ENCODE measurements at regions not wholly inside any gene's neighbourhood (a gene's known extent, or its start where the extent isn't known, plus 50 kb on each side); places are given as distances from the start of the nearest gene placed in this dataset.

DNA sequence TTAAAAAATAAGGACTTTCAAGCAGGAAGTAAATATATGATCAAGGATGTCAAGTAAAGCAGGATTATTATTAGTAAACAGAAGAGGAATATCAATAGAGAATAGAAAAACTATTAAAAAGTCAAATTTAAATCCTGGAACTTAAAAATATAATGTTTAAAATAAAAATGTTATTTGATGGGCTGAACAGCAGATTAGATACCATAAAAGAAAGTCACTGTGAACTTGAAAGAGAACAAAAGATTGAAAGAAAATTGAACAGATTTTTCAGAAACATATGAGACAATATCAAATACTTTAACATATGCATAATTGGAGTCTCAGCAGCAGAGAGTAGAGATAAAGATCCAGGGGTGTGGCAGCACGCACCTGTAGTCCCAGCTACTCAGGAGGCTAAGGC, 1213.7 kb upstream of the AUTS2 start:
- no peak overlapping the region for H3K27ac ChIP-seq
- TF ChIP-seq CTCF (conservative IDR thresholded peaks at IDR 0.05) = no peak

GRCh38 chr7:68393051-68393450, 1205.2 kb upstream of the AUTS2 start:
- no peak overlapping the region for H3K27ac ChIP-seq
- no peak for TF ChIP-seq CTCF (conservative IDR thresholded peaks at IDR 0.05)

DNA sequence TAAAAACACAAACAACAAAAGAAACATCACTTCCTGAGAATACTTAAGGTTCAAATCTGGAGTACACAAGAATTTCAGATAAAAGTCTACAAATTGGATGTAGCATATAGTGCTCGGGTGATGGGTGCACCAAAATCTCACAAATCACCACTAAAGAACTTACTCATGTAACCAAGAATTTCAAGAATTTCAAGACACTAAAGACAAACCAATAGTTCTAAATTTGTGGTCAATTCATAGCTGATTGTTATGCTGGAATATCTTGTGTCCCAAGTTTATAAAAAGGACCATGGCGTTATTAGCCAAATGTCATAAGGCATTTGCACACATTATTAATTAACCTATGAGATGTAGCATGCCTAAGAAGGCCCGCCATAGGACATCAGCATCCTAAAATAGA, 1204.1 kb upstream of the AUTS2 start:
- no peak overlapping the region for H3K27ac ChIP-seq
- TF ChIP-seq CTCF (conservative IDR thresholded peaks at IDR 0.05) = no peak

DNA sequence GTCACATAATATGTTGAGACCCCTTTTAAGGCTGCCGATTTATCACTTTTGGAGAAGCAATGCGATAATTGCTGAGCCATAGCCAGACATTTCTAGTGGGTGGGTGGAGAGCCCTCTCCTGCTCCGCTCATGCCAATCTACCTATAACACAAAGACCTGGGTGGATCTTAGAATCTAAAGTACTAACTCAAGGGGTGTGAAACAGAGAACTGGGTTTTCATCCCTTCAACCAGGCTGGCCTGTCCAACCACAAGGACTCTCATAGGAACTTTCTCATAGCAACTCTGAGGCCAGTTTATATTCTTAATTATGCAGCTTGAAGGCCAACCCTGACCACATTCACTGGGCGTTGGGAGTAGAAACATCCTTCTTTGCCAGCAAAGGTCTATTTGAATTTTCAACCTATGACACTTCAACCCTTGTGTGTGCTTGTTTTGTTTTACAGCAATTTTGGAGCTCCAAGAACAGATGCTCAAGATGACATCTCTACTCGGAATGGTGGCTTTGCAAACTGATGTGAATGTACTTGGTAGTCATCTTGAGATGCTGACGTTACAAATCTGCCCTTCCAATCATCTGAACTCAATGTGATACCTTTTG, 1198.2 kb upstream of the AUTS2 start:
- H3K27ac ChIP-seq = no peak overlapping the region
- TF ChIP-seq CTCF (conservative IDR thresholded peaks at IDR 0.05) = no peak

DNA sequence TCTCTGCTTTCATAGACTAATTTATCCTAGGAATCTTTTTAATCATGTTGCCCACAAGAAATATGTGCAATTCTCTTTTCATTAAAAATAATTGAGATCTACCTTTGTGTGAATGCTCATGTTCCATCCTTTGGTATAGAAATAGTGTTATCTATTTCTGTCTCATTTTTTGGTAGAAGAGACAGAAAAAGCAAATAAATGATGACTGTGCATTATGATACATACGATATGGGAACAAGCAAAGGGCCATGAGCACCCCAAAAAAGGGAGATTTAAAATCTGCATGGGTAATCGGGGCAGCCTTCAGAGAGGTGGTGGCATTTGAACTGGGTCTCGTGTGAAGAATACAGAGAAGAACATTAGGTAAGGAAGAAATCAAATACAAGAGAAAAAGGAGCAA, 1197.5 kb upstream of the AUTS2 start:
- no peak for TF ChIP-seq CTCF (conservative IDR thresholded peaks at IDR 0.05)
- H3K27ac ChIP-seq = no peak overlapping the region

DNA sequence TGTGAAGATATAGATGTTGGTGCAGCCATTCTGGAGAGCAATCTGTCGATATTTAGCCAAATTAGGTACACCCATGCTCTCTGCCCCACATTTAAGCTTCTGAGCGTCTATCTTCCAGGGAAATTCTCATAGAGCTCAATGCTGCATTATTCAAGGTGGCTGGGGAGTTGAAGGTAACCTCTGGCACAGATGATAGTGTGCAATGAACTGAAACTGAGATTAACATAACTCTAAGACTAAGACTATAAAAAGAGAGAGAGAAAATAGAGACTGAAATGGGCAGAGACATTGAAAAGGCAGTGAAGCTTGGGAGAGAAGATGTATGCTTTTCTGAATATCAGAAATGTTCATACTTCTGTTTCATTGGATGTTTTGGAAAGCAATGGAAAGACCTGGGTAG, 1197.0 kb upstream of the AUTS2 start:
- TF ChIP-seq CTCF (conservative IDR thresholded peaks at IDR 0.05) = no peak
- no peak overlapping the region for H3K27ac ChIP-seq

- H3K27ac ChIP-seq = no peak overlapping the region
- no peak for TF ChIP-seq CTCF (conservative IDR thresholded peaks at IDR 0.05)
Observed at GRCh38 chr7:68406480-68406879, 1191.8 kb upstream of the AUTS2 start.

Measured in VCaP (cell line).